ENCODE measurements at regions not wholly inside any gene's neighbourhood (a gene's known extent, or its start where the extent isn't known, plus 50 kb on each side); places are given as distances from the start of the nearest gene placed in this dataset.

DNA sequence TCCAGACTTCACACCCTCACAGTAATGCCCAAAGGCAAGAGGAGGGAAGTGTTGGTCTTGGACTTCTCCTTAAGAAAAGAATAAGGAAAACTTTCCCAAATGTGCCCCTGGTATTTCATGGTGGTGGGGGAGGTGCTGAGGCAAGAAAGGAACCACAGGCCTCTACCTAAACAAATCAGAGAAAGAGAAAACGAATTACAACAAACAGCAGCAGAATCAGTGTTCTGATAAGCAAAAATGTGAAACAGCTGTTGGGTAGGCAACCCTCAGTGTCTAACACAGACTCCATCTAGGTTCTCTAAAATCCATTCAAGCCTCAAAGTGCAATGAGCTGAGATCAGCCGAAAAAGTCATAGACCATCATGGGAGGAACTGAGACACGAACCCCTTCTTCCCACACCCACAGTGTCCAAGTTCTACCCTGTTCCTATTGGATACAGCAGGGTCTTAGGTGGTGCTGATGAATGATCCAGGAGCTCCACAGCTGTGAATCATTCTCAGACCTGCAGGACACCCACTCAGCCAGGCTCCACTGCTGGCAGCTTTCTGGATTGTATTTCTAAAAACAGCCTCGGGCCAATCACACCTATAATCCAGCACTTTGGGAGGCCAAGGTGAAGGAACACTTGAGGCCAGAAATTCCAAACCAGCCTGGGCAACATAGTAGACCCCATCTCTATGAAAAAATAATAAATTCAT, 149.1 kb downstream of the PLPP3 start:
- TF ChIP-seq, protein P1, sequence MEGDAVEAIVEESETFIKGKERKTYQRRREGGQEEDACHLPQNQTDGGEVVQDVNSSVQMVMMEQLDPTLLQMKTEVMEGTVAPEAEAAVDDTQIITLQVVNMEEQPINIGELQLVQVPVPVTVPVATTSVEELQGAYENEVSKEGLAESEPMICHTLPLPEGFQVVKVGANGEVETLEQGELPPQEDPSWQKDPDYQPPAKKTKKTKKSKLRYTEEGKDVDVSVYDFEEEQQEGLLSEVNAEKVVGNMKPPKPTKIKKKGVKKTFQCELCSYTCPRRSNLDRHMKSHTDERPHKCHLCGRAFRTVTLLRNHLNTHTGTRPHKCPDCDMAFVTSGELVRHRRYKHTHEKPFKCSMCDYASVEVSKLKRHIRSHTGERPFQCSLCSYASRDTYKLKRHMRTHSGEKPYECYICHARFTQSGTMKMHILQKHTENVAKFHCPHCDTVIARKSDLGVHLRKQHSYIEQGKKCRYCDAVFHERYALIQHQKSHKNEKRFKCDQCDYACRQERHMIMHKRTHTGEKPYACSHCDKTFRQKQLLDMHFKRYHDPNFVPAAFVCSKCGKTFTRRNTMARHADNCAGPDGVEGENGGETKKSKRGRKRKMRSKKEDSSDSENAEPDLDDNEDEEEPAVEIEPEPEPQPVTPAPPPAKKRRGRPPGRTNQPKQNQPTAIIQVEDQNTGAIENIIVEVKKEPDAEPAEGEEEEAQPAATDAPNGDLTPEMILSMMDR (IDR thresholded peaks at IDR 0.05; ENCODE audit: control extremely low read depth, extremely low read depth, low read depth, missing control alignments), result no peak
- ChIA-PET POLR2A (no interaction called here), CTCF (interaction anchor here (0.9 to 1.7 kb wide), 3 partner anchors 10 to 35 kb away, joined by 3 to 5 read pairs (median 4); no protein-coding TSS in a partner anchor)
- DNase-seq (ENCODE audit: extremely low spot score), result no peak

DNA sequence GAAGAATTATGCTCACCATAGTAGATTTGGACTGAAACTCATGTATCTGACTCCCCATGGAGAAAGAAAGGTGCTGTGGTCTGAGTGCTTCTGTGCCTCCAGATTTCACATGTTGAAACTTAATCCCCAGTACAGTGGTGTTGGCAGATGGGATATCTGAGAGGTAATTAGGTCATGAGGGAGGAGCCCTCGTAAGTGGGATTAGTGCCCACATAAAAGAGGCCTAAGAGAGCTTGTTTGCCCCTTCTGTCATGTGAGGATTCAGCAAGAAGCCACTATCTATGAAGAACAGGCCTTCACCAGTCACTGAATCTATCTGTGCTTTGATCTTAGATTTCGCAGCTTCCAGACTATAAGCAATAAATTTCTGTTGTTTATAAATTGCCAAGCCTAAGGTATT, 150.1 kb downstream of the PLPP3 start:
- no peak for DNase-seq (ENCODE audit: extremely low spot score)
- TF ChIP-seq, protein P1 (IDR thresholded peaks at IDR 0.05; ENCODE audit: control extremely low read depth, extremely low read depth, low read depth, missing control alignments), result no peak
- POLR2A ChIA-PET, result no interaction called here
- CTCF ChIA-PET, result interaction anchor here (1.5 kb wide), 1 partner anchor 9 kb away, joined by 3 read pairs; no protein-coding TSS in a partner anchor

DNA sequence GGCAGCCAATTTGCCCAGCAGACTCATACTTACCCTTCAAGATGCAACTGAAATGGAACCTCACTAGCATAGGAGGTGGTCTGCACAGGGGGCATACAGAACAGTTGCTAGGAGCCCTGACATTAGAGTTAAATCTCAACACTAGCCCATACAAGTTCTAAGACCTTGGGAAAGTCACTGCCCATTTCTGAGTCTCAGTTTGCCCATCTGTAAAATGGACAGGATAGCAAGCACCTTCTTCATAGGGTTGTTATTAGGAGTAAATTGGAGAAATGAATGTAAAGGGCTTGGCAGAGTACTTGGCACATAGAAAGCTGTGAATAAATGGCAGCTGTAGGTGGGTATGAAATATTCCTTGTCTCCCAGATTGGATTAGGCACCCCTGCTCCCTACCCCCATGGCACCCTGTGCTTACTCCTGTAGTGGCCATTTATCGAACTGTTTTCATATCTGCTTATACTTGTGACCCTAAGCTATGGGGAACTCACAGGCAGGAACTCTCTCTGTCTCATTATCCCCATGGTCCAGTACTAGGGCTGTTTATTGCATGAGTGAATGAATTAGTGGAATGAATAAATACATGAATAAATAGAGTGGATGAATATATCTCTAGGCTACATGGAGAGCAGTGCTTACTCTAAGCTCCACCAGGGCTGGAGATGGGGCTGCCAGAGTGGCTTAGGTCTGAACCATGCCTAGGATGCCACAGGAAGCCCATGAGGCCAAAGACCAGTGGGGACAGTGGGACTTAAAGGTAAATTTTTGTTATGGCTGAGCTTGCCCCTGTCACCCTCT, 152.6 kb downstream of the PLPP3 start:
- CTCF ChIA-PET, result interaction anchor here (0.7 kb wide), 1 partner anchor 44 kb away, joined by 3 read pairs; no protein-coding TSS in a partner anchor
- no peak for DNase-seq (ENCODE audit: extremely low spot score)
- TF ChIP-seq, protein P1 (IDR thresholded peaks at IDR 0.05; ENCODE audit: control extremely low read depth, extremely low read depth, low read depth, missing control alignments), result no peak
- POLR2A ChIA-PET, result no interaction called here

DNA sequence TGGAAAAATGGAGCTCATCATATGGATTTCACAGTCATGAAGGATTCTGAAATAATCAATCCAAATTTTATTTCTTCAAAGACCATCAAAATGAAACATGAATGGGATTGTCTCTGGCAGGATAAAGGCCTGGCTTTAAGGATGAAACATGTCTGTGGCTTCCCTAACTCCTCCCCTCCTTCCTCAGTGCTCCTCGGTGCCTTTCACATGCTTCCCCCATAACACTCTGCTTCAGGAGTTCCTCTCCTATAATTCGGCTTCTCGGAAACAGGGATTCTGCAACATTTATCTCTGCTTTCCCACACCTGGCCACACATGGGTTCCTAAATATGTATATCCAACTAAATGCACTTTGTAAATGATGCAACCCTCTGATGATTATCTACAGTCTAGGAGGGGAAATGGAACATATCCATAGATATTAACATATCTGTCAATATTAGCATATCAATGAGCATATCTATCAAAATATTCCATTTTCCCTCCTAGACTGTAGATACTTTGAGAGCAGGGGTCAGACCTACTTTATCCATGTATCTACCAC, 153.8 kb downstream of the PLPP3 start:
- DNase-seq (ENCODE audit: extremely low spot score), result no peak
- ChIA-PET CTCF (interaction anchor here (1.5 kb wide), 1 partner anchor 11 kb away, joined by 4 read pairs; no protein-coding TSS in a partner anchor), POLR2A (no interaction called here)
- TF ChIP-seq, protein P1 (IDR thresholded peaks at IDR 0.05; ENCODE audit: control extremely low read depth, extremely low read depth, low read depth, missing control alignments), result no peak

DNA sequence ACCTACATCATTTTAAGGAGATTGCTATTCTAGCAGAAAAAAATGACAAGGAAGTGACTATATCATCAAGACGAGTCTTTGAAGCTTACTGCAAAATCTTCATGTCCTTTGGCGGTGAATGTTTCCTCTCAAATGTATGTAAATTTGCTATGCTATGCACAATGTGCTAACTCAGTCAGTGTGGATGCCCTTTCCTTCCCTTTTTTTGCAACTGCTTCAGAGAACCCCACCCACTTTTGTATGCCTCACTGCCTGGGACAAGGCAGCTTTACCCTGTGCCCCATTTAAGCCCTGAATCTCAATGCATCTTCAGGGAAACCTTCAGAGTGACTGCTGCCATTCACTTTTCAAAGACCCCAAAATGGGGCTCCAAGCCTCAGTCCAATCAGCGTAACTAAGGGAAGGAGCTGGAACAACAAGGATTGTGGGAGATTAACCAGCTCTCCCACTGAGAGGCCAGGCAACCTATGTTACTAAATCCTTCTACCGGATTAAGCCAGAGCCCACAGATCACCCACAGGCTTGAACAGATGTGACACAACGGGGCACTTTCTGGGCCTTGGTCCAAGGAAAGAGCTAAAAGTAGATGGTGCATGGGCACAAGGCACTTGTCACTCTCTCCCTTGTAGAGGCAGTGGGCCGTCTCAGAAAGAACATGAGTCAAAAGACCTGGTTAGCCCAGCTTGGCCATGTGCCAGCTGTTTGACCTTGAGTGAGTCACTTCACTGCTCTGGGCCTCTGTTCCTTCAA, 154.4 kb downstream of the PLPP3 start:
- DNase-seq (ENCODE audit: extremely low spot score), result no peak
- TF ChIP-seq, protein P1 (IDR thresholded peaks at IDR 0.05; ENCODE audit: control extremely low read depth, extremely low read depth, low read depth, missing control alignments), result no peak
- ChIA-PET POLR2A (no interaction called here), CTCF (interaction anchor here (1.3 to 1.5 kb wide), 2 partner anchors 10 to 14 kb away, joined by 3 to 4 read pairs; no protein-coding TSS in a partner anchor)

DNA sequence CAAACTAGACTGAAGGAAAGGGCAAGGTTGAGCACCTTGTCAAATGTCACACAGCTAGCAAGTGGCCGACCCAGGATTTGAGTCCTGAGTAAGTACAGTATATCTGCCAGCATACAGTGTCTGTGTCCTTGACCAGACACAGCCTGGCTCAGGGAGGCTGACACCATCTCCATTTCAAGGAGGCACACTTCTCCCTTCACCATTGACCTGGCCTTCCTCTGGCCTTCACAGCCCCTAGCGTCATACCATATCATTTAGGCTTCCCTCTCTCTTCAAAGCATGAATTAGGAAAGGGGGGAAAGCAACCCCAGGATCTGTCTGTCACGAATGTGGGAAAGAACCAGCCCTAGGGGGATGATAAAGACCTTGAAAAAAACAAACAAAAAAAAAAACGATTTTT, 155.6 kb downstream of the PLPP3 start:
- TF ChIP-seq, protein P1 (IDR thresholded peaks at IDR 0.05; ENCODE audit: control extremely low read depth, extremely low read depth, low read depth, missing control alignments), result no peak
- DNase-seq (ENCODE audit: extremely low spot score), result no peak
- POLR2A ChIA-PET, result no interaction called here
- CTCF ChIA-PET, result interaction anchor here (1.3 kb wide), 1 partner anchor 13 kb away, joined by 3 read pairs; no protein-coding TSS in a partner anchor

Data from GM10248 (cell line).